Endothelial cell of umbilical vein (primary cell): ENCODE measurements at regions not wholly inside any gene's neighbourhood (a gene's known extent, or its start where the extent isn't known, plus 50 kb on each side); places are given as distances from the start of the nearest gene placed in this dataset.

Source experiments
- BruUV-seq: library from RNA; stranded (reverse); fragments of 400-500 nt; replicated peaks from 2 replicates; lab custom pipeline; 2021; lab: Mats Ljungman, UMichigan
- CTCF ChIA-PET: fragments of 300-600, 350-600 bp; sonication (Branson Sonifier 250); formaldehyde crosslinking; loops from one replicate; lab custom pipeline; 2021; ENCODE audit warnings: antibody characterized with exemption, inconsistent platforms; lab: Charles Lee
- POLR2A ChIA-PET: fragments of 300-600, 350-600 bp; sonication (Branson Sonifier 250); formaldehyde crosslinking; loops from one replicate; lab custom pipeline; 2021; ENCODE audit warnings: antibody characterized with exemption, inconsistent platforms; lab: Charles Lee
- DNase-seq: peaks from one replicate; pipeline ENCODE4 v3.0.0-alpha.2; 2011; ENCODE audit warnings: low read depth, low spot score
- FAIRE-seq: peaks from 2 replicates; lab custom pipeline; 2011; peaks lifted over from hg19 to GRCh38; lab: Jason Lieb, UNC
- H2AFZ ChIP-seq: 2 replicates; pipeline ENCODE4 v1.6.0; 2012; ENCODE audit warnings: low read depth, low read length, control low read depth, inconsistent platforms
- H3K27ac ChIP-seq: 2 replicates; pipeline ENCODE4 v1.5.1; 2011; ENCODE audit warnings: low read depth, mild to moderate bottlenecking, control low read depth, low read length, moderate library complexity; ENCODE audit not compliant: insufficient read depth
- H3K27me3 ChIP-seq, 2 experiments: 2 replicates each; pipeline versions ENCODE4 v1.6.0 to v1.6.1; 2011; ENCODE audit warnings: low read length in 2 of 2, mixed read lengths in 1 of 2; ENCODE audit not compliant: control insufficient read depth in 2 of 2, insufficient read depth in 2 of 2
- H3K36me3 ChIP-seq, 2 experiments: 2 replicates in 1 of 2; 3 replicates in 1 of 2; pipeline ENCODE4 v1.5.1; 2011; ENCODE audit warnings: low read length in 2 of 2, mild to moderate bottlenecking in 1 of 2, moderate library complexity in 1 of 2; ENCODE audit not compliant: control insufficient read depth in 2 of 2, insufficient read depth in 2 of 2; ENCODE audit errors: extremely low read depth in 1 of 2
- H3K4me1 ChIP-seq: 3 replicates; pipeline ENCODE4 v1.5.1; 2011; ENCODE audit warnings: mild to moderate bottlenecking, low read length; ENCODE audit not compliant: control insufficient read depth, insufficient read depth; ENCODE audit errors: extremely low read depth
- H3K4me2 ChIP-seq: 2 replicates; pipeline ENCODE4 v1.6.1; 2011; ENCODE audit warnings: low read length, control low read depth, mixed read lengths; ENCODE audit not compliant: insufficient read depth
- H3K4me3 ChIP-seq, 3 experiments: fragments of 200-600 bp in 1 of 3; sonication (generic), shearing (Covaris generic) in 1 of 3; replicated peaks in 1 of 3; 2 replicates each; pipeline ENCODE4 v1.5.1; 2011 to 2016; ENCODE audit warnings: control low read depth in 3 of 3, low read length in 3 of 3, mild to moderate bottlenecking in 2 of 3, inconsistent platforms in 1 of 3, low read depth in 1 of 3, moderate library complexity in 1 of 3; ENCODE audit not compliant: insufficient read depth in 1 of 3
- H3K79me2 ChIP-seq: 2 replicates; pipeline ENCODE4 v1.6.0; 2012; ENCODE audit warnings: low read length, inconsistent platforms; ENCODE audit not compliant: control insufficient read depth, insufficient read depth
- H3K9ac ChIP-seq: replicated peaks from 2 replicates; pipeline ENCODE3; 2011; ENCODE audit warnings: low read length, control low read depth; ENCODE audit not compliant: insufficient read depth; ENCODE audit errors: extremely low read depth
- H3K9me1 ChIP-seq: replicated peaks from 3 replicates; pipeline ENCODE4 v1.6.0; 2011; ENCODE audit warnings: mild to moderate bottlenecking, low read length; ENCODE audit not compliant: control insufficient read depth, insufficient read depth; ENCODE audit errors: extremely low read depth
- H3K9me3 ChIP-seq: replicated peaks from 2 replicates; pipeline ENCODE4 v1.5.1; 2012; ENCODE audit warnings: low read length, inconsistent platforms; ENCODE audit not compliant: control insufficient read depth, insufficient read depth
- H4K20me1 ChIP-seq: replicated peaks from 2 replicates; pipeline ENCODE3; 2011; ENCODE audit warnings: mild to moderate bottlenecking, low read length; ENCODE audit not compliant: control insufficient read depth, insufficient read depth; ENCODE audit errors: extremely low read depth
- CTCF ChIP-seq, 2 donors: IDR thresholded peaks; 1 replicate in 1 of 2; 2 replicates in 1 of 2; pipeline ENCODE4 v1.5.1; 2011; ENCODE audit warnings: low read length in 2 of 2, mild to moderate bottlenecking in 2 of 2, moderate library complexity in 2 of 2, control low read depth in 1 of 2, inconsistent platforms in 1 of 2, low read depth in 1 of 2; ENCODE audit not compliant: insufficient read depth in 1 of 2; ENCODE audit errors: extremely low read depth in 1 of 2
- EZH2 ChIP-seq: IDR thresholded peaks from 2 replicates; pipeline ENCODE4 v1.6.1; 2012; ENCODE audit warnings: borderline replicate concordance, low read depth, mild to moderate bottlenecking, moderate library complexity, low read length, inconsistent platforms; ENCODE audit not compliant: severe bottlenecking
- FOS ChIP-seq: IDR thresholded peaks from 2 replicates; pipeline ENCODE4 v1.6.1; 2011; ENCODE audit warnings: mild to moderate bottlenecking, low read length, moderate library complexity, borderline replicate concordance; ENCODE audit not compliant: insufficient read depth
- GATA2 ChIP-seq: IDR thresholded peaks from 2 replicates; pipeline ENCODE4 v1.7.0; 2011; ENCODE audit warnings: low read depth, mild to moderate bottlenecking, moderate library complexity, mixed read lengths, low read length; ENCODE audit not compliant: insufficient read length, insufficient read depth
- JUN ChIP-seq: IDR thresholded peaks from 2 replicates; pipeline ENCODE4 v1.6.1; 2011; ENCODE audit warnings: borderline replicate concordance, low read depth; ENCODE audit not compliant: insufficient read length, insufficient read depth
- MAX ChIP-seq: IDR thresholded peaks from 2 replicates; pipeline ENCODE4 v1.6.1; 2011; ENCODE audit not compliant: insufficient read depth, insufficient read length
- MYC ChIP-seq: IDR thresholded peaks from one replicate; pipeline ENCODE4 v1.6.1; 2011; ENCODE audit warnings: mild to moderate bottlenecking, low read depth, low read length
- POLR2A ChIP-seq: IDR thresholded peaks from 2 replicates; pipeline ENCODE4 v1.6.1; 2012; ENCODE audit warnings: low read depth, mild to moderate bottlenecking, control low read depth, low read length
- POLR2AphosphoS5 ChIP-seq: IDR thresholded peaks from 2 replicates; pipeline ENCODE4 v1.6.1; 2012; ENCODE audit warnings: low read depth, mild to moderate bottlenecking, control low read depth, low read length, moderate library complexity; ENCODE audit not compliant: insufficient read depth
- dilution Hi-C: fragments of 300-500 bp; cut with MboI; formaldehyde crosslinking; loops from one replicate; pipeline ENCODE4 v1.15.0; 2019; ENCODE audit warnings: low sequenced_read_pairs; ENCODE audit not compliant: extremely low pct_ligation_motif_present
- intact Hi-C: fragments of 100-400 bp; cut with micrococcal nuclease; formaldehyde crosslinking; loops from one replicate; pipeline ENCODE4 v1.10.0; 2022

- BruUV-seq, result no TSS peak
- CTCF ChIA-PET, result no interaction called here
- Histone ChIP-seq H3K36me3 (no peaks in the 10 kb centered on the region), H4K20me1 (no peaks in the 10 kb centered on the region), H3K27ac (no peak overlapping the region), H3K4me1 (no peaks in the 10 kb centered on the region), H3K27me3 (no peaks in the 10 kb centered on the region), H3K9ac (no peak overlapping the region), H3K9me3 (no peaks in the 10 kb centered on the region), H3K79me2 (no peaks in the 10 kb centered on the region), H3K9me1 (no peaks in the 10 kb centered on the region), H3K4me3 (no peak overlapping the region), H3K4me2 (no peak overlapping the region), H2AFZ (no peak overlapping the region)
- dilution Hi-C loops, result no loop called here
- POLR2A ChIA-PET, result no interaction called here
- no peak for TF ChIP-seq POLR2AphosphoS5
- intact Hi-C loops, result no loop called here
- DNase-seq, result no peak
- no peak for FAIRE-seq
Measured at GRCh38 chr6:49001856-49002541, 461.1 kb downstream of the MMUT start.

GRCh38 chr6:48998574-48998973, 464.5 kb downstream of the MMUT start:
- H3K27ac ChIP-seq, result no peak overlapping the region
- H3K9me1 ChIP-seq, result no peaks in the 10 kb centered on the region
- no peaks in the 10 kb centered on the region for H3K27me3 ChIP-seq
- FAIRE-seq, result no peak
- H3K4me3 ChIP-seq, result no peak overlapping the region
- H3K79me2 ChIP-seq, result no peaks in the 10 kb centered on the region
- ChIA-PET POLR2A (no interaction called here), CTCF (no interaction called here)
- H3K4me2 ChIP-seq, result no peak overlapping the region
- H3K9ac ChIP-seq, result no peak overlapping the region
- H4K20me1 ChIP-seq, result no peaks in the 10 kb centered on the region
- no peak for TF ChIP-seq CTCF (IDR thresholded peaks at IDR 0.05; ENCODE audit: extremely low read depth in 1 of 2, insufficient read depth in 1 of 2, low read depth in 1 of 2, low read length in 2 of 2)
- no peak for TF ChIP-seq MAX
- no peak for TF ChIP-seq JUN
- TF ChIP-seq POLR2A, result no peak
- TF ChIP-seq FOS, result no peak
- TF ChIP-seq GATA2, result no peak
- no peak for TF ChIP-seq MYC
- TF ChIP-seq POLR2AphosphoS5, result no peak
- TF ChIP-seq EZH2, result no peak
- H3K4me1 ChIP-seq, result no peaks in the 10 kb centered on the region
- intact Hi-C loops, result no loop called here
- no TSS peak for BruUV-seq
- no peaks in the 10 kb centered on the region for H3K36me3 ChIP-seq
- H2AFZ ChIP-seq, result no peak overlapping the region
- dilution Hi-C loops, result no loop called here
- no peak for DNase-seq
- no peaks in the 10 kb centered on the region for H3K9me3 ChIP-seq
